Neural cell (in vitro differentiated cells): ENCODE measurements at regions not wholly inside any gene's neighbourhood (a gene's known extent, or its start where the extent isn't known, plus 50 kb on each side); places are given as distances from the start of the nearest gene placed in this dataset.

Source experiments
- H2AFZ ChIP-seq: fragments of 200-600, 300-800 bp; sonication (generic), shearing (Covaris generic); 2 replicates; pipeline ENCODE4 v1.6.0; 2014; ENCODE audit warnings: low read depth, mild to moderate bottlenecking, antibody characterized with exemption, low read length, moderate library complexity
- H3F3A ChIP-seq: fragments of 200-600 bp; shearing (Covaris generic); 2 replicates; pipeline ENCODE4 v1.6.1; 2016; ENCODE audit warnings: mild to moderate bottlenecking, moderate library complexity, mixed read lengths, antibody characterized with exemption, low read length; ENCODE audit not compliant: insufficient read depth, poor library complexity, severe bottlenecking
- H3K27ac ChIP-seq: fragments of 200-600, 300-800 bp; sonication (generic), shearing (Covaris generic); 2 replicates; pipeline ENCODE4 v1.5.1; 2014; ENCODE audit warnings: mild to moderate bottlenecking, low read length, moderate library complexity
- H3K27me3 ChIP-seq: fragments of 300-800, 200-600 bp; sonication (generic), shearing (Covaris generic); 2 replicates; pipeline ENCODE4 v1.6.0; 2014; ENCODE audit warnings: mild to moderate bottlenecking, low read depth, low read length, moderate library complexity; ENCODE audit not compliant: insufficient read depth
- H3K36me3 ChIP-seq: fragments of 300-800, 200-600 bp; sonication (generic), shearing (Covaris generic); 2 replicates; pipeline ENCODE4 v1.5.1; 2014; ENCODE audit warnings: mild to moderate bottlenecking, antibody characterized with exemption, low read length, moderate library complexity; ENCODE audit not compliant: insufficient read depth
- H3K4me2 ChIP-seq: fragments of 300-800, 200-600 bp; sonication (generic), shearing (Covaris generic); 2 replicates; pipeline ENCODE4 v1.6.0; 2014; ENCODE audit warnings: mild to moderate bottlenecking, low read length
- H3K4me3 ChIP-seq: fragments of 300-800, 200-600 bp; sonication (generic), shearing (Covaris generic); 2 replicates; pipeline ENCODE4 v1.5.1; 2014; ENCODE audit warnings: mild to moderate bottlenecking, low read length, moderate library complexity
- H3K79me2 ChIP-seq: fragments of 200-600 bp; shearing (Covaris generic); replicated peaks from 2 replicates; pipeline ENCODE4 v1.6.0; 2014; ENCODE audit warnings: mild to moderate bottlenecking, low read length, moderate library complexity; ENCODE audit not compliant: insufficient read depth
- H3K9ac ChIP-seq: fragments of 300-800, 200-600 bp; sonication (generic), shearing (Covaris generic); 2 replicates; pipeline ENCODE4 v1.6.1; 2016; ENCODE audit warnings: mild to moderate bottlenecking, low read length, mixed read lengths
- H3K9me2 ChIP-seq: fragments of 200-600 bp; shearing (Covaris generic); 2 replicates; pipeline ENCODE4 v1.6.1; 2016; ENCODE audit warnings: mild to moderate bottlenecking, low read length, mixed read lengths; ENCODE audit not compliant: insufficient read depth
- H3K9me3 ChIP-seq: fragments of 200-600, 300-800 bp; sonication (generic), shearing (Covaris generic); 2 replicates; pipeline ENCODE4 v1.6.1; 2016; ENCODE audit warnings: mild to moderate bottlenecking, mixed run types, low read length, moderate library complexity, mixed read lengths
- H4K20me1 ChIP-seq: fragments of 200-600 bp; shearing (Covaris generic); 2 replicates; pipeline ENCODE4 v1.6.1; 2016; ENCODE audit warnings: mild to moderate bottlenecking, mixed run types; ENCODE audit not compliant: insufficient read depth
- EP300 ChIP-seq: fragments of 450-650 bp; conservative IDR thresholded peaks from 2 replicates; pipeline ENCODE4 v1.6.1; 2014; ENCODE audit warnings: antibody characterized with exemption, mild to moderate bottlenecking, moderate library complexity; ENCODE audit not compliant: poor library complexity, severe bottlenecking
- EZH2 ChIP-seq: fragments of 200-600, 300-800 bp; shearing (Covaris generic), sonication (generic); IDR thresholded peaks from 2 replicates; pipeline ENCODE4 v1.6.1; 2014; ENCODE audit warnings: antibody characterized with exemption, low read length, borderline replicate concordance, mild to moderate bottlenecking; ENCODE audit not compliant: insufficient read depth, poor library complexity, severe bottlenecking
- MXI1 ChIP-seq: fragments of 450-650 bp; conservative IDR thresholded peaks from 2 replicates; pipeline ENCODE4 v1.6.1; 2014; ENCODE audit warnings: antibody characterized with exemption, mild to moderate bottlenecking; ENCODE audit not compliant: poor library complexity, severe bottlenecking
- POLR2AphosphoS5 ChIP-seq: IDR thresholded peaks from 2 replicates; pipeline ENCODE4 v1.6.1; 2012
- RAD21 ChIP-seq: fragments of 450-650 bp; conservative IDR thresholded peaks from 2 replicates; pipeline ENCODE4 v1.6.1; 2014; ENCODE audit warnings: antibody characterized with exemption, mild to moderate bottlenecking, moderate library complexity
- SMC3 ChIP-seq: fragments of 450-650 bp; conservative IDR thresholded peaks from 2 replicates; pipeline ENCODE4 v1.6.1; 2014; ENCODE audit warnings: antibody characterized with exemption, mild to moderate bottlenecking, moderate library complexity; ENCODE audit not compliant: poor library complexity
- TAF1 ChIP-seq: IDR thresholded peaks from 2 replicates; pipeline ENCODE4 v1.6.1; 2012; ENCODE audit warnings: low read depth
- TF ChIP-seq, protein P1 (sequence below): fragments of 450-650 bp; IDR thresholded peaks from 2 replicates; pipeline ENCODE4 v1.5.1; 2014; ENCODE audit warnings: antibody characterized with exemption, mild to moderate bottlenecking, moderate library complexity; ENCODE audit not compliant: poor library complexity, severe bottlenecking
- TF ChIP-seq, protein P2 (sequence below): IDR thresholded peaks from 2 replicates; pipeline ENCODE4 v1.6.1; 2012; ENCODE audit warnings: borderline replicate concordance

DNA sequence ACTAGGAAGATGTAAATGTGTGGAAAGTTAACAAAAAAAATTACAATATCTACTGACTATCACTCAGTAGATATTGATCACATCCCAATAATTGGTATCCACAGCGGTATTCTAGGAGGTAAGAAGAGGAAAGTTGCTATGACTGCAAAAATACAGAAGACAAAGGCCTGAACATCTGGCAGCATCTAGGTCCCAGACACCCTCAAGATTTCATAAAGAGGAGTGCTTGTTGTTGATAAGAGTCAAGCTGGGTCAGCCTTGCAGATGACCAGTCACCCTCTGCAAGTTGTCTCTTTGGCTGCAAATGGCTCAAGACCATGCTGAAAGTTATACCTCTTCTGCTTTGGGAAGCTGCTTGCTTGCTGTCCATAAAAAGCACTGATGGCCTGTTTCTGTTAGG is 179.8 kb upstream of the FOXN2 start:
- Histone ChIP-seq H3K9me2 (no peaks in the 10 kb centered on the region), H3K9ac (no peak overlapping the region), H3K4me3 (no peak overlapping the region), H3K27ac (no peak overlapping the region), H3K9me3 (no peaks in the 10 kb centered on the region), H3F3A (no peaks in the 10 kb centered on the region), H2AFZ (no peak overlapping the region), H3K79me2 (no peaks in the 10 kb centered on the region), H4K20me1 (no peaks in the 10 kb centered on the region), H3K4me2 (no peak overlapping the region), H3K27me3 (no peaks in the 10 kb centered on the region), H3K36me3 (no peaks in the 10 kb centered on the region)
- TF ChIP-seq, protein P1, sequence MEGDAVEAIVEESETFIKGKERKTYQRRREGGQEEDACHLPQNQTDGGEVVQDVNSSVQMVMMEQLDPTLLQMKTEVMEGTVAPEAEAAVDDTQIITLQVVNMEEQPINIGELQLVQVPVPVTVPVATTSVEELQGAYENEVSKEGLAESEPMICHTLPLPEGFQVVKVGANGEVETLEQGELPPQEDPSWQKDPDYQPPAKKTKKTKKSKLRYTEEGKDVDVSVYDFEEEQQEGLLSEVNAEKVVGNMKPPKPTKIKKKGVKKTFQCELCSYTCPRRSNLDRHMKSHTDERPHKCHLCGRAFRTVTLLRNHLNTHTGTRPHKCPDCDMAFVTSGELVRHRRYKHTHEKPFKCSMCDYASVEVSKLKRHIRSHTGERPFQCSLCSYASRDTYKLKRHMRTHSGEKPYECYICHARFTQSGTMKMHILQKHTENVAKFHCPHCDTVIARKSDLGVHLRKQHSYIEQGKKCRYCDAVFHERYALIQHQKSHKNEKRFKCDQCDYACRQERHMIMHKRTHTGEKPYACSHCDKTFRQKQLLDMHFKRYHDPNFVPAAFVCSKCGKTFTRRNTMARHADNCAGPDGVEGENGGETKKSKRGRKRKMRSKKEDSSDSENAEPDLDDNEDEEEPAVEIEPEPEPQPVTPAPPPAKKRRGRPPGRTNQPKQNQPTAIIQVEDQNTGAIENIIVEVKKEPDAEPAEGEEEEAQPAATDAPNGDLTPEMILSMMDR = no peak
- TF ChIP-seq RAD21 = no peak
- no peak for TF ChIP-seq POLR2AphosphoS5
- TF ChIP-seq TAF1 = no peak
- TF ChIP-seq, protein P2, sequence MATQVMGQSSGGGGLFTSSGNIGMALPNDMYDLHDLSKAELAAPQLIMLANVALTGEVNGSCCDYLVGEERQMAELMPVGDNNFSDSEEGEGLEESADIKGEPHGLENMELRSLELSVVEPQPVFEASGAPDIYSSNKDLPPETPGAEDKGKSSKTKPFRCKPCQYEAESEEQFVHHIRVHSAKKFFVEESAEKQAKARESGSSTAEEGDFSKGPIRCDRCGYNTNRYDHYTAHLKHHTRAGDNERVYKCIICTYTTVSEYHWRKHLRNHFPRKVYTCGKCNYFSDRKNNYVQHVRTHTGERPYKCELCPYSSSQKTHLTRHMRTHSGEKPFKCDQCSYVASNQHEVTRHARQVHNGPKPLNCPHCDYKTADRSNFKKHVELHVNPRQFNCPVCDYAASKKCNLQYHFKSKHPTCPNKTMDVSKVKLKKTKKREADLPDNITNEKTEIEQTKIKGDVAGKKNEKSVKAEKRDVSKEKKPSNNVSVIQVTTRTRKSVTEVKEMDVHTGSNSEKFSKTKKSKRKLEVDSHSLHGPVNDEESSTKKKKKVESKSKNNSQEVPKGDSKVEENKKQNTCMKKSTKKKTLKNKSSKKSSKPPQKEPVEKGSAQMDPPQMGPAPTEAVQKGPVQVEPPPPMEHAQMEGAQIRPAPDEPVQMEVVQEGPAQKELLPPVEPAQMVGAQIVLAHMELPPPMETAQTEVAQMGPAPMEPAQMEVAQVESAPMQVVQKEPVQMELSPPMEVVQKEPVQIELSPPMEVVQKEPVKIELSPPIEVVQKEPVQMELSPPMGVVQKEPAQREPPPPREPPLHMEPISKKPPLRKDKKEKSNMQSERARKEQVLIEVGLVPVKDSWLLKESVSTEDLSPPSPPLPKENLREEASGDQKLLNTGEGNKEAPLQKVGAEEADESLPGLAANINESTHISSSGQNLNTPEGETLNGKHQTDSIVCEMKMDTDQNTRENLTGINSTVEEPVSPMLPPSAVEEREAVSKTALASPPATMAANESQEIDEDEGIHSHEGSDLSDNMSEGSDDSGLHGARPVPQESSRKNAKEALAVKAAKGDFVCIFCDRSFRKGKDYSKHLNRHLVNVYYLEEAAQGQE = no peak
- no peak for TF ChIP-seq EZH2
- TF ChIP-seq MXI1 = no peak
- TF ChIP-seq EP300 = no peak
- TF ChIP-seq SMC3 = no peak

DNA sequence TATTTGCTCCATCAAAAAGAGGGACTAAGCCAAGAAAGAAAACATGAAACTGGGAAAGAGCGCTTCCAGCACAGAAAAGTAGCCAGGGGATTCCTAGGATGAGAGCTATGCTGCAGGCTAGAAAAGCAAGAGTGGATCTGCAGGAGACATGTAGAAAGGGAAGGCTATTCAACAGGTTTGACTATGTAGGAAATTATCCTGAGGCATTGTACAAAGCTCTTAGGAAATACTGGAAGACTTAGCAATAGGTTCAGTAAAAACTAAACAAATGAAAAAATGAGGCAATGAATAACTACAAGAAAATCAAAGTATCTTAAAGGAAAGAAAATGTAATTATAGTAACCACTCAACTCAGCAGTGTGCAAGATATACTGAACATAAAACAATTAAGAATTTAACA is 178.7 kb upstream of the FOXN2 start:
- Histone ChIP-seq H4K20me1 (no peaks in the 10 kb centered on the region), H2AFZ (no peak overlapping the region), H3K9ac (no peak overlapping the region), H3K27ac (no peak overlapping the region), H3K9me3 (no peaks in the 10 kb centered on the region), H3K9me2 (no peaks in the 10 kb centered on the region), H3K27me3 (no peaks in the 10 kb centered on the region), H3K79me2 (no peaks in the 10 kb centered on the region), H3K36me3 (no peaks in the 10 kb centered on the region), H3K4me2 (no peak overlapping the region), H3K4me3 (no peak overlapping the region), H3F3A (no peaks in the 10 kb centered on the region)
- TF ChIP-seq EP300 = no peak

DNA sequence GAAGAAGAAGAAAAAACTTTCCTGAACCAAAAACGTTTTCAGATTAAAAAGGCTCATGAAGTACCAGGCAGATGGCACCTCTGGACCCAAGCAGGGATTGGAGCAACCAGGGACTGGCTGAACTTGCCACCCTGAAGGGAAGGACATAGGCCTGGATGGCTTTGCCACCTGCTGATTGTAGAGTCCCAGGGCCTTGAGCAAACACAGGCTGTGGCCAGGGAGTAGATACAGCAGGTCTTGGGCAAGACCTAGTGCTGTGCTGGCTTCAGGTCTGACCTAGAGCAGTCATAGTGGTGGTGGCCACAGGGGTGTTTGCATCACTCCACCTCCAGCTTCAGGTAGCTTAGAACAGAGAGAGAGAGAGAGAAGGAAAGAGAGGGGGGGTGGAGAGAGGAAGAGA is 176.7 kb upstream of the FOXN2 start:
- Histone ChIP-seq H3K9me2 (no peaks in the 10 kb centered on the region), H3K27me3 (no peaks in the 10 kb centered on the region), H3K4me2 (no peak overlapping the region), H3K9me3 (no peaks in the 10 kb centered on the region), H3F3A (no peaks in the 10 kb centered on the region), H3K4me3 (no peak overlapping the region), H3K36me3 (no peaks in the 10 kb centered on the region), H3K27ac (no peak overlapping the region), H2AFZ (no peak overlapping the region), H3K79me2 (no peaks in the 10 kb centered on the region), H3K9ac (no peak overlapping the region), H4K20me1 (no peaks in the 10 kb centered on the region)
- TF ChIP-seq TAF1 (no peak), POLR2AphosphoS5 (no peak), RAD21 (no peak), SMC3 (no peak), EZH2 (no peak), EP300 (no peak), MXI1 (no peak)
- TF ChIP-seq, protein P1 = no peak
- TF ChIP-seq, protein P2 = no peak
